ENCODE measurements at regions not wholly inside any gene's neighbourhood (a gene's known extent, or its start where the extent isn't known, plus 50 kb on each side); places are given as distances from the start of the nearest gene placed in this dataset.

DNA sequence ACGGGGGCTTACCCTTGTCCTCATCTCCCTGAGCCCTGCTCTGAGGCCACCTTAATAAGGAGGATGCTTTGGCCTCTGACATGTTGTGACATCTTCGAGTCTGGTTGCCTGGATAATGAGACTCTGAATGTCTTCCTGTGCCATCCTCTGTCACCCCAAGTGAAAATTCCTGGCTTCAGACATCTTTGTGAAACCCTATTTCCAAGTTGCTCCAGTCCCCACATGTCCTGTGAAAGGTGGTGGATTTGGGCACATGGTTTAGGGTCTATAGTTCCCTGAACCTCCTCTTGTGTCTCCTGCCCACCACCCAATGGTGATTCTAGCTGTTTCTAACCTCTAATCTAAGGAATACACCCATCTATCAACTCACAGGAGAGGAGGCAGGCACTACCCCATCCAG lies 223.1 kb upstream of the GLI3 start:
- TF ChIP-seq, protein P1, sequence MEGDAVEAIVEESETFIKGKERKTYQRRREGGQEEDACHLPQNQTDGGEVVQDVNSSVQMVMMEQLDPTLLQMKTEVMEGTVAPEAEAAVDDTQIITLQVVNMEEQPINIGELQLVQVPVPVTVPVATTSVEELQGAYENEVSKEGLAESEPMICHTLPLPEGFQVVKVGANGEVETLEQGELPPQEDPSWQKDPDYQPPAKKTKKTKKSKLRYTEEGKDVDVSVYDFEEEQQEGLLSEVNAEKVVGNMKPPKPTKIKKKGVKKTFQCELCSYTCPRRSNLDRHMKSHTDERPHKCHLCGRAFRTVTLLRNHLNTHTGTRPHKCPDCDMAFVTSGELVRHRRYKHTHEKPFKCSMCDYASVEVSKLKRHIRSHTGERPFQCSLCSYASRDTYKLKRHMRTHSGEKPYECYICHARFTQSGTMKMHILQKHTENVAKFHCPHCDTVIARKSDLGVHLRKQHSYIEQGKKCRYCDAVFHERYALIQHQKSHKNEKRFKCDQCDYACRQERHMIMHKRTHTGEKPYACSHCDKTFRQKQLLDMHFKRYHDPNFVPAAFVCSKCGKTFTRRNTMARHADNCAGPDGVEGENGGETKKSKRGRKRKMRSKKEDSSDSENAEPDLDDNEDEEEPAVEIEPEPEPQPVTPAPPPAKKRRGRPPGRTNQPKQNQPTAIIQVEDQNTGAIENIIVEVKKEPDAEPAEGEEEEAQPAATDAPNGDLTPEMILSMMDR (IDR thresholded peaks at IDR 0.05; ENCODE audit: insufficient read depth, low read length, missing control alignments), result no peak
- DNase-seq (ENCODE audit: low read depth, low spot score), result no peak
- POLR2A ChIA-PET, result no interaction called here
- CTCF ChIA-PET, result no interaction called here
- H3K4me3 ChIP-seq (ENCODE audit: low read depth, low read length), result no peak overlapping the region

- DNase-seq (ENCODE audit: low read depth, low spot score), result no peak
- no peak overlapping the region for H3K4me3 ChIP-seq (ENCODE audit: low read depth, low read length)
- ChIA-PET CTCF (no interaction called here), POLR2A (no interaction called here)
- TF ChIP-seq, protein P1 (IDR thresholded peaks at IDR 0.05; ENCODE audit: insufficient read depth, low read length, missing control alignments), result no peak
These were observed 220.7 kb upstream of the GLI3 start for GRCh38 chr7:42457663-42458062.

- TF ChIP-seq, protein P1 (IDR thresholded peaks at IDR 0.05; ENCODE audit: insufficient read depth, low read length, missing control alignments), result no peak
- DNase-seq (ENCODE audit: low read depth, low spot score), result no peak
- ChIA-PET CTCF (interaction anchor here (1.0 kb wide), 1 partner anchor 477 kb away, joined by 4 read pairs; no protein-coding TSS in a partner anchor), POLR2A (no interaction called here)
- no peak overlapping the region for H3K4me3 ChIP-seq (ENCODE audit: low read depth, low read length)
These were observed 219.8 kb upstream of the GLI3 start for GRCh38 chr7:42456756-42457276.

DNA sequence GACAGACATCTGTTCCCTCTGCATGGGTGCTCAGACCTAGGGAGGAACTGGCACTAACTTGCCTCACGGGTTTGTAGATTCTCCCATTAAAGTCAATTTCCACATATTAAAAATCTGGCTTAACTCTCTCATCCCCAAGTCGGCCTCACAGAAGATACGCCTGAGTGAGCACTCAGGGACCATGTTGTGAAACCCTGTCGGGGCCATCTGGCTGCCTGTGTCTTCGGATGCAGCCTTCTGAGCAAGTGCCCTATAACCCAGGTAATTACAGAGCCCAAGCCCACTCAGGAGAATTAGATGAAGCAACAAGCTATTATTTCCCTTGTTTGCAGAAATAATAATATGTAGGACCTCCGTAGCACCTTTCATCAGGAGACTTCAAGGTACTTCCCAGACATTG lies 219.3 kb upstream of the GLI3 start:
- DNase-seq (ENCODE audit: low read depth, low spot score), result no peak
- H3K4me3 ChIP-seq (ENCODE audit: low read depth, low read length), result no peak overlapping the region
- ChIA-PET CTCF (interaction anchor here (1.0 kb wide), 1 partner anchor 476 kb away, joined by 4 read pairs; no protein-coding TSS in a partner anchor), POLR2A (no interaction called here)
- TF ChIP-seq, protein P1 (IDR thresholded peaks at IDR 0.05; ENCODE audit: insufficient read depth, low read length, missing control alignments), result no peak

DNA sequence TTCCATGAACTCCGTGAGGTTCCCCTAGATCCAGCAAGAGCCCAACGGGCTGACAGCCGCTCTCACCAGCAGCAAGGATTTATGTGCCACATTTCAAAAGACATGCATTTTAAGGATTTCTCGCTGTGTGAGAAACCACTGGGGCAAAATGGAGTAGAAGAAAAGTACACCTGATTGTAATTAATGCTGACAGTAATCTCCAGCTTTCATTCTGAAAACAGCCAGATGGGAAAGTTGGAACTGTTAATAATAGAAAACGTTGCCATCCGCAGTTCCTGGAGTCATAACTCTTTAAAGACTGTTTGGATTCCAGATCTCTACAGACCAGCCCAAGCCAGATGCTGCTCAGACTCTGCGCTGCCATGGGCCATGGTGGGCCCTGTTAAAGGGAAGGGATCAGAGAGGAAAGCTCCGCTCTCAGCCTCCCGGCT lies 216.9 kb upstream of the GLI3 start:
- CTCF ChIA-PET, result no interaction called here
- TF ChIP-seq, protein P1 (IDR thresholded peaks at IDR 0.05; ENCODE audit: insufficient read depth, low read length, missing control alignments), result no peak
- DNase-seq (ENCODE audit: low read depth, low spot score), result no peak
- POLR2A ChIA-PET, result no interaction called here
- no peak overlapping the region for H3K4me3 ChIP-seq (ENCODE audit: low read depth, low read length)

DNA sequence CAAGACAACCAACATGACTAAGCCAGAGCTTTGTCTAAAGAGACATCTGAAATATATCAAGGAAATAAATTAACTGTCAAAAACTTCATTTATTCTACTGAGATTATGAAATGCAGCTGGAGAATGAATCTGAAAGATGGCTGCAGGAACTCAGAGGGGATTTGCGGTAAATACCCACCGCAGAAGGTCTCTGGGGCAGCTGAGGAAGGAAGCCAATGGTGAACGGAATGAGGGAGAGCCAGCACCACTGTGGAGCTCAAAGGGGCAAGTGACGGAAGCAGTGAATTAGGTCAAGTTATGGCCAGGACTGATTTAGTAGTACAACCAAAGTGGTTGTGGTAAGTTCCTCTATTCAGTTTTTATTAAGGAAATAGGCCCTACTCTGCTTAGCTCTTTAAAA lies 215.3 kb upstream of the GLI3 start:
- no peak for DNase-seq (ENCODE audit: low read depth, low spot score)
- H3K4me3 ChIP-seq (ENCODE audit: low read depth, low read length), result no peak overlapping the region
- CTCF ChIA-PET, result no interaction called here
- POLR2A ChIA-PET, result no interaction called here
- TF ChIP-seq, protein P1 (IDR thresholded peaks at IDR 0.05; ENCODE audit: insufficient read depth, low read length, missing control alignments), result no peak
